HG02970 (cell line): ENCODE measurements at regions not wholly inside any gene's neighbourhood (a gene's known extent, or its start where the extent isn't known, plus 50 kb on each side); places are given as distances from the start of the nearest gene placed in this dataset.

Experiments
- ATAC-seq: cut with Tn5 transposase; IDR thresholded peaks from one replicate; pipeline ENCODE4 v1.9.1; 2021; ENCODE audit warnings: mild to moderate bottlenecking, moderate library complexity, moderate number of reproducible peaks; ENCODE audit not compliant: unreplicated experiment, low FRiP score

GRCh38 chr2:128692895-128693742 lies 374.5 kb upstream of the HS6ST1 start:
- no peak for ATAC-seq

GRCh38 chr2:128693743-128694029 lies 375.0 kb upstream of the HS6ST1 start:
- no peak for ATAC-seq

GRCh38 chr2:128695646-128696220 lies 377.1 kb upstream of the HS6ST1 start:
- no peak for ATAC-seq

GRCh38 chr2:128696421-128696820 lies 377.8 kb upstream of the HS6ST1 start:
- ATAC-seq, result no peak

GRCh38 chr2:128701418-128701817 lies 382.8 kb upstream of the HS6ST1 start:
- no peak for ATAC-seq

- no peak for ATAC-seq
These were observed 383.9 kb upstream of the HS6ST1 start for GRCh38 chr2:128702616-128703015.

GRCh38 chr2:128708106-128708816 lies 389.6 kb upstream of the HS6ST1 start:
- no peak for ATAC-seq

- ATAC-seq, result no peak
These were observed 391.6 kb upstream of the HS6ST1 start for GRCh38 chr2:128710242-128710641.

GRCh38 chr2:128710729-128711128 lies 392.1 kb upstream of the HS6ST1 start:
- no peak for ATAC-seq

GRCh38 chr2:128714285-128714684 lies 395.6 kb upstream of the HS6ST1 start:
- ATAC-seq, result no peak

- no peak for ATAC-seq
These were observed 396.2 kb upstream of the HS6ST1 start for GRCh38 chr2:128714851-128715312.

- ATAC-seq, result no peak
These were observed 396.7 kb upstream of the HS6ST1 start for GRCh38 chr2:128715360-128715759.

- ATAC-seq, result no peak
These were observed 397.6 kb upstream of the HS6ST1 start for GRCh38 chr2:128716299-128716721.

GRCh38 chr2:128717758-128718710 lies 399.4 kb upstream of the HS6ST1 start:
- no peak for ATAC-seq

- ATAC-seq, result no peak
These were observed 401.7 kb upstream of the HS6ST1 start for GRCh38 chr2:128720080-128721022.

GRCh38 chr2:128721096-128721495 lies 402.4 kb upstream of the HS6ST1 start:
- no peak for ATAC-seq

- ATAC-seq, result no peak
These were observed 403.8 kb upstream of the HS6ST1 start for GRCh38 chr2:128722489-128722888.

GRCh38 chr2:128724547-128724946 lies 405.9 kb upstream of the HS6ST1 start:
- ATAC-seq, result no peak

GRCh38 chr2:128724972-128725371 lies 406.3 kb upstream of the HS6ST1 start:
- no peak for ATAC-seq
